ENCODE measurements at regions not wholly inside any gene's neighbourhood (a gene's known extent, or its start where the extent isn't known, plus 50 kb on each side); places are given as distances from the start of the nearest gene placed in this dataset.

GRCh38 chr3:40756500-40756899, 231.7 kb downstream of the ZNF621 start:
- DNase-seq, result no peak

DNA sequence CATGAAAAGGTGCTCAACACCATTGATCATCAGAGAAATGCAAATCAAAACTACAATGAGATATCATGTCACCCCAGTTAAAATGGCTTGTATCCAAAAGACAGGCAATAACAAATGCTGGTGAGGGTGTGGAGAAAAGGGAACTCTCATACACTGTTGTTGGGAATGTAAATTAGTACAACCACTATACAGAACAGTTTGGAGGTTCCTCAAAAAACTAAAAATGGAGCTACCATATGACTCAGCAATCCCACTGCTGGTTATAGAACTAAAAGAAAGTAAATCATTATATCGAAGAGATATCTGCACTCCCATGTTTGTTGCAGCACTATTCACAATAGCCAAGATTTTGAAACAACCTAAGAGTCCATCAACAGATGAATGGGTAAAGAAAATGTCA, 238.0 kb downstream of the ZNF621 start:
- peak; percentile 77 for DNase-seq

- peak; percentile 33 for DNase-seq
These were observed 239.0 kb downstream of the ZNF621 start for GRCh38 chr3:40763807-40764206.

DNA sequence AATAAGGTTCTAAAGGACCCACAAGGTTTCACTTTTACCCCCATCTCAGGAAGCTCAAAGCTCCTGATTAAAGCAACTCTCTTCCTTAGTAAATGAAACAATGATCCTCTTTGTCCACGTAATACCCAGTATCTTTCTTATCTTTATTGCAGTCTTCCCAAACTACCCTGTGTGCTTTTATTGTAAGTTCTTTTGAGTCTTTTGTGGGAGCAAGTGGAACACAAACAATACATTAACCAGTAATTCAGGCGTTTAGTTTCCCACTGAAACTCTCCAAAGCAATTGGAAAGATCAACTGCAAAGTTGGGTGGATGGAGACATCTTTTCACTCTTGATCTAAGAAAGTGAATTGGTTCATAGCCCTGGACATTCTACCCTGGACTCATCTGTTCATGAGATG, 240.0 kb downstream of the ZNF621 start:
- DNase-seq, result no peak

- DNase-seq, result no peak
These were observed 241.1 kb downstream of the ZNF621 start for GRCh38 chr3:40765884-40766283.

- DNase-seq, result no peak
These were observed 241.6 kb downstream of the ZNF621 start for GRCh38 chr3:40766396-40766795.

- DNase-seq, result no peak
These were observed 243.3 kb downstream of the ZNF621 start for GRCh38 chr3:40768046-40768445.

GRCh38 chr3:40768536-40768935, 243.8 kb downstream of the ZNF621 start:
- DNase-seq, result peak; percentile 27

DNA sequence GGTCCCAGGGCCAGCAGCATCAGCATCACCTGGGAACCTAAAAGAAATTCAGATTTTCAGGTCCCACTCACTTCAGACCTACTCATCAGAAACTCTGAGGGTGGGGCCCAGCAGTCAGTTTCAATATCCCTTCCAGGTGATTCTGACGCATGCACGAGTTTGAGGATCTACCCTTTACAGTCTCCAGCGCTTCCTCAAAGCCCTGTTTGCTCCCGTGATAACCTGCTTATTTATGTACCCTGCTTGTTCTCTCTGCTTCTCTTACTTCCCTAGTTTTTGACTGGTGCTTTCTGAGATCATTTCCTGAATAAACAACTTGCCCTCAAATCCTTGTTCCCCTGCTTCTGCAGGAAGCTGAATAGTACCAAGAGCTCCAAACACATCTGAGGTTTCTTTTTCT, 245.3 kb downstream of the ZNF621 start:
- DNase-seq, result peak; percentile 66

DNA sequence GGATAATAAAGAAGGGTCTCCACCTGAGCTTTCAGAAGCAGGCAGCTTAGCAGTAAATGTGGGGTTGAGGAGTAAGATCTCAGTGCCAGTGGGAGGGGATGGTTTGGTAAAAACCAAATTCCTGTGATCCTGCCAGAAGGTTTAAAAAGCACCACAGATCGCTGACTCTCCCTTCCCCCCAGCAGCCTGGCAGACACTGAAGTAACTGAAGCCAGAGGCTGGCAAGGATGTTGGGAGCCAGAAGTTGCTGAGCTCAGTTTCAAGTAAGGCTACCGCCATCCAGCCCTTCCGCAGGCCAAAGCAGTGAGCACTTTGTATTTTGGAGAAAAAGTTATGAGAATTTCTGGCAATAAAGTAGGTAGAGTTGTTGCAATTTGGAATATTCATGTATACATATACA, 246.4 kb downstream of the ZNF621 start:
- no peak for DNase-seq

DNA sequence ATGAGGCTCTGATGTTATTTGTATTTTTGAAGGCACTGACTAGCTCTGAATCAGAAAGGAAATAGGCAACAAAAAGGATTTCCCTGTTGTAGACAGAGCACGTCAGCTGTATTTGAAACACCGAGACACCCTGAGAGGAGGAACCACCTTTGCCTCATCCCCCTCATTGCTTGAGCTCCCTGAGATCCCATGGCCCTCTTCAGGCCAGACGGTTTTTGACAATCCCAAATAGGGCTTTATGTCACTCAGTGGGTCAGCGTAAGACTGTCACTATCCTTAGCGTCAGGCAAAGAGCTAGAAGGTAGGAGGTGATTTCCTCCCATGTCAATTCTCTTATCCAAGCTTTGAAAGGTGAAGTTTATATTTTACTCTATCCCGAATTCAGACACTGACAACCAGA, 254.3 kb downstream of the ZNF621 start:
- DNase-seq, result no peak

- DNase-seq, result no peak
These were observed 255.6 kb downstream of the ZNF621 start for GRCh38 chr3:40780291-40780924.

GRCh38 chr3:40780925-40781406, 256.2 kb downstream of the ZNF621 start:
- no peak for DNase-seq

DNA sequence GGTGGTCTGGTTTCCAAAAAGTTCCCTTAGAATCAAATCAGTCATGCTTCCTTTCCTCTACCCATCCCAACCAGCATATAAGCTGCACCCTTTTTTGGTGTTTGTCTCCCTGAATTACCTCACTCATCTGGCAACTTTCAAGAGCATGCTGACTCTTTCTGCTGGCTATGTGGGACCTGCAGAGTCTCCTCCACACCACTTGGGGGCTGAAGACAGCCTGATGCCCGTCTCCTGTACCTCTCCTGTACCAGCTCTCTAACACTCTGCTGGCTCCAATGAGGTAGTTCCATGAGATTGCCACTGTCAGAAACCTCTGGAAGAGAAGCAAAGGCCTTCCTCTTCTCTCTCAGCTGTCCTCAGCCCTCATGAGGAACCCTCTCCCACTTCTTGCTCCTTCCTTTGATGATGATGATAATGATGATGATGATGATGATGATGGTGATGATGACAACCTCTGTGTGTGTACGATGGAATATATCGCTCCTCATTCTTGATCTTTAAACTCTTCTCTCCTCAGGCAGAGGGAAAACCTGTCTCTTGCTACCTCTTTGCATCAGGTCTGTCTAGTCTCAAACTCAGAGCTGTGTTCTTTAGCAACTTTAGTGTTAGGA, 257.5 kb downstream of the ZNF621 start:
- DNase-seq, result no peak

GRCh38 chr3:40790746-40791145, 266.0 kb downstream of the ZNF621 start:
- DNase-seq, result no peak

GRCh38 chr3:40793730-40794129, 269.0 kb downstream of the ZNF621 start:
- no peak for DNase-seq

GRCh38 chr3:40800343-40800742, 275.6 kb downstream of the ZNF621 start:
- peak; percentile 47 for DNase-seq

DNA sequence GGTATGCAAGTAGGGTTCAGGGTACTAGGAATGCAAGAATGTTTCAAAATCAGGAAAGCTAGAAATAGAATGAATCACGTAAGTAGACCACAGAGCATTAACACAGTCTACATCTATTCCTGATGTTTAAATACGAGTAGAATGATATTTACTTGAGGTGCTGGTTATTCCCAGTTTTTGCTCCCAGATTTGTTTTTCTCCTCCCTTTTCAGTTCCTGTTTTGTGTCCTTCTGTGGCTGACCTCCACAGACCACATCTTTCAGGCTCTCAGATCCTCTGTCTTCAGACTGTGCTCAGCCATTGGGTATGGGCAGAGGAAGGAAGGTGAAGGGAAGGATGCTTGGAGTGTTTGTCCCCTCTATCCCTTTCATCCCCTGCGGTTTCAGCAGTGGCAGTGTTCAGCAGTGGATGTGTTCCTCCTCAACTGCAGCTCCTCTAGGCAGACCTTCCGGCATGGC, 276.6 kb downstream of the ZNF621 start:
- DNase-seq, result no peak

DNA sequence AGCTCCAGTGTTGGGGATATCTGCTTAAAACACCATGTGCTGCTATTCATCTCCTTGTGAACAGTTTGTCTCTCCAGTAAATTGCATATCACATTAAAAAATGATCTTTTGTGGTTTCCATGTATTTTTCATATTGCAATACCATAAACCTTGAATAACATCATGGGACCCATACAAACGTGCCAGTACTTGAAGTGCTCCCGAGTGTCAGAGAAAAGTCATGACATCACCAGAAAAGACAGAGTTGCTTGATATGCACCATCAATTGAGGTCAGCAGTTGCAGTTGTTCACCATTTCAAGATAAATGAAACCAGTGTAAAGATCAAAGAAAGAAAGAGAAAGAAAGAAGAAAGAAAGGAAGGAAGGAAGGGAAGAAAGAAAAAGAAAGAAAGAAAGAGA, 278.6 kb downstream of the ZNF621 start:
- DNase-seq, result no peak

DNA sequence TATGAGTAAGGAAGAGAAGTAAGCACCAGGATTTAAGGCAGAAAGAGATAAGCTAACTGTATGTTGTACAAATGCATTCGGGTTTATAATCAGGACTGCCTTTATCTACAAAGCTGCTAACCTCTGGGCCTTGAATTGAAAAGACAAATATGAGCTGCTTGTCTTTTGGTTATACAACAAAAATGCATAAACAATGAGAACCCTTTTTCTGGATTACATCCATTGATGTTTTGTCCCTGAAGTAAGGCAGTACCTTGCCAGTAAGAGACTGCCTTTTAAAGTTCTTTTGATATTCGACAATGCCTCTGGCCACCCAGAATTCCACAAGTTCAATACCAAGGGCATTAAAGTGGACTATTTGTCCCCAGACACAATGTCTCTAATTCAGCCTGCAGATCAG, 280.7 kb downstream of the ZNF621 start:
- no peak for DNase-seq

- DNase-seq, result no peak
These were observed 286.1 kb downstream of the ZNF621 start for GRCh38 chr3:40810813-40811212.

- DNase-seq, result no peak
These were observed 292.3 kb downstream of the ZNF621 start for GRCh38 chr3:40817017-40817416.

DNA sequence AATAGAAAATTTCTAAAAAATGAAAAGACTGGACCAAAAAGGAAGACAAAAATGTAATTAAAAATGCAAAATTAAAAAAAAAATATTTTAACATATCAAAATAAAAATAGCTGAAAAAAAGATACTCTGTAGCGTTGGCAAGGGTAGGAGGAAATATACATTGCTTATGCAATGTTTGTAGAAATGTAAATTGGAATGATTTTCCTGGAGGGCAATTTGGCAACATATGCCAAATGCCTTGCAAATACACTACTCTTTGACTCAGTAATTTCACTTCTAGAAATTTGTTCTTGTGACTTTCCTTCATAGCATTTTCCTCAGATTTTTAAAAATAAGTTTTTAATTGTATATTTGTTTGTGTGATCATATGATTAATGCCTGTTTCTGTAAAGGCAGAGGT, 296.6 kb downstream of the ZNF621 start:
- peak; percentile 39 for DNase-seq

GRCh38 chr3:40827226-40827625, 302.5 kb downstream of the ZNF621 start:
- no peak for DNase-seq
